Middle frontal gyrus (tissue), 1 donor: ENCODE measurements at regions not wholly inside any gene's neighbourhood (a gene's known extent, or its start where the extent isn't known, plus 50 kb on each side); places are given as distances from the start of the nearest gene placed in this dataset.
"Not testable (repeated sequence)": the region's sequence is repeated elsewhere in the genome, so short reads cannot be mapped to it uniquely, and the experiment has no call there.

Source experiments
- DNase-seq: peaks from one replicate; pipeline ENCODE4 v3.0.0-alpha.2; 2015; ENCODE audit warnings: low spot score; ENCODE audit errors: extremely low spot score

DNA sequence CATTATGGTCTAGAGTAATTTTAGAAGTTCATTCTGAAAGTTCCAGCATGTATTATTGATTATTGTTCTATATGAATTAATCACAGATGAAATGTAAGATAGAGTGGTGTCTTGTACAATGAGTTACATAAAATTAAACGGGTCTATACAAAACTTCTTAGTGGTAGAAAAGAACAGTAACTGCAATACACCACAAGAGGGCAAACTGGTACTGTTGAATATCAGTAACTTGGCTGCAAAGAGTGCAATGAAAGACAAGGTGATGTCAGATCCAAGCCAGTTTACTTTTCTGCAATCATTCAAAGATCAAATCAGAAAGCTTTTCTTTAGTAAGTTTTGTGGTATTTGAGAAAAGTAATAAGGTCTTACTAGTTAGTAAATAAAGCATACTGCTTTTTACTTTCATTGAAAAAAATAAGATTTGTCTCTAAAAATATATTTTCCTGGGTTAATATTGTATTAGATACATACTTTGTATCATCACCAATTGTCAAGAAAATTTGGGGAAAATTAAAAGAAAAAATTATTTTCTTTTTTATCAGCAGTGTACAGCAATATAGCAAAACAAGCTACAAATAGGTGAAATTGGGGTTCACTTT lies 66.4 kb upstream of the BTG3 start:
- DNase-seq: peak; percentile 48

DNA sequence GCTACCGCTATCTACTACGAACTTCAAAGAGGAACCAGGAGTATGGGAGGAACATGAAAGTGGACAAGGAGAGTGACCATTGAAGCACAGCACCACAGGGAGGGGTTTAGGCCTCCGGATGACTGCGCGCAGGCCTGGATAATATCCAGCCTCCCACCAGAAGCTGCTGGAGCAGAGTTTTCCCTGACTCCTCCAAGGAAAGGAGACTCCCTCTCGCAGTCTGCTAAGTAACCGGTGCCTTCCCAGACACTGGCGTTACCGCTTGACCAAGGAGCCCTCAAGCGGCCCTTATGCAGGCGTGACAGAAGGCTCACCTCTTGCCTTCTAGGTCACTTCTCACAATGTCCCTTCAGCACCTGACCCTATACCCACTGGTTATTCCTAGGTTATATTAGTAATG lies 64.2 kb upstream of the BTG3 start:
- not testable (repeated sequence) for DNase-seq

DNA sequence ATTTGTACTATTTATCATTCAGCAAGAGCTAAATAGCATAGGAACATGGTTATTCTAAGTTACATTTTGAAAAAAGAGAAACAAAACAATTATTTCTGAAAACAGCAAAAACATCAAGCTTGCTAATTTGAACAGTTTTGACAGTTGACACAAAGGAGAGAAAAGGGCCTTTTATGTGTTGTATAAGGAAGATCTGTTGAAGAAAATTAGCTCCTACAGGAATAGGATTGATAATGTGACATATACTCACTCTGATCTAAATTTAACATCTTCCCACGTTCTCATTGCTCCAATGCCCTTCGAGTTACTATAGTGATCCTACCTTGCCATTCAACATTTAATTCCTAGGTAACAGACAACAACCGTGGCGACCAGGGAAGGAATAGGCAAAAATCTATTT lies 61.4 kb upstream of the BTG3 start:
- DNase-seq: no peak

DNA sequence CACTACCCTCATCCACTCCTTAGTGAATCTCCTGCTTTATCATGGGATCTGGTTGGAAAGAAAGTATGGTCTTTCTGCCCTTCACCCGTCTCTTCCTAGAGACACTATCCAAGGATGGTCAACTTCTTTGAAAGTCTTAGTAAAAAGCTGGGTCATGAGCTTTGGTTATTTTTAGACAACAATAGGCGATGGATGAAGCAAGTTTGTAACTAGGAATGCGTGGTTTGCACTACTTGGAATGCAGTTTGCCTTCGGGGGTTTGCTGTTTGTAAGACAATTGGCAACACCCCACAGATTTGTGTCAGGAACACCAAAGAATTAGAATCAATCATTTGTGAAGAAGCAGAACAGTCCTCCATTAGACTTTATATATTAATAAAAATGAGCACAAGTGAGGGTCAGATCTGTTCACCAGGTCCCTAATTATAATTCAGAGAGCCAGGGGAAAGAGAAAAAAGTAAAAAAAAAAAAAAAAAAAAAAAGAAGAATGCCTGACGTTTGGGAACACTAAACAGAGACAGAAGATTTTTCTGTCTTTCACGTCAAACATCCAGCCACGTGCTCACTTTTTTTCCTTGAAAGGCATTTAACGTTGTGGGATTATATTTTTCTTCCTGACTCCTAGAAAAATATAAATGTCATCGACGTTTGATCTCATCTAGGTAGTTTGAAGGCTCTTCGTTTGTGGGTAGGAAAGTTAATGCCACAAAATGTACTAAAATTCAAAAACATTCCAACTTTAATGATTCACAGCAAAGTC lies 60.7 kb upstream of the BTG3 start:
- DNase-seq: no peak

DNA sequence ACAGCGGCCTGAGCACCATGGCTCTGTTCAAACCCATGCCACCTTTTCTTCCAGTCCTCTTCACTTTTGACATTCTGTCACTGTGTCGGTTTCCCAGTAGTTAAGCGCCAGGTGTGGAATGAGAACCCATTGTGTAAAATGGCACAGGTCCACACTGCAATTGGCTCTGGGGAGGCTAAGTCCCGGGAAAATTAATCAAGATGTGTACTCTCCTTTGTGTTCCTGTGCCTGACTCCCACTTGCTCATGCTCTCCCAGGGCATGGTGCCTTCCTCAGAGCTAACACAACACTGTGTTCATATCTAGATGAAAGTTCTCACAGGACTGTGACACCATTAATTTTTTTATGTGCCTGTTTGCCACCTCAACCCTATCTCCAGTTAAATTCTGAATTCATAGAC lies 59.0 kb upstream of the BTG3 start:
- no peak for DNase-seq

DNA sequence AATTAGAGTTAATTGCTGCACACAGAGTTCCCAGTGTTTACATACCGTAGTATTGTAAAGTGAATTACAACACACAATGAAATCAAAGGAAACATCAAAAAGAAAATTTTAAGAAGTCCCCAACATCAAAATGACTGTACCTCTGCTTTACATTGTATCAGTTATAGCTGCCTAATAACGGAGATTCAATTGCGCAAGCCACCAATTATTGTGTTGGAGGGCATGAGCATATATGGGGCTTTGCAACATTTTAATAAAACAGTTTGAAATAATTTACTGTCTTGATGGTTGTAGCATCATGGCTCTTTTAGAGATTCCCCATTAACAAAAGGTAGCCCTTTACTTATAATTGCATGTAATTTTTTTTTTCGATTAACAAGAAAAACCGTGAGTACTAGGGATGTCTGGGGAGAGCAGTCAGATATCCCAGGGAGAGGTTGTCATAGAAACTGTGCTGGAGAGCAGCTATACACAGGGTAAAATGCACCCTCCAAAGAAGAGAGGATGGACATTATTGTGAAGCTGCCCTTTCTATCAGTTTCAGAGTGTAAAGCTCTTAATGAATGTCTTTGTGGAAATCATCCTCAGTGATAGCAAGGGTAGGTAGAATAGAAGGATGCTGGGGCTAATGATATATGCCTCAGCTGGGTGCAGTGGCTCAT lies 55.9 kb upstream of the BTG3 start:
- no peak for DNase-seq

DNA sequence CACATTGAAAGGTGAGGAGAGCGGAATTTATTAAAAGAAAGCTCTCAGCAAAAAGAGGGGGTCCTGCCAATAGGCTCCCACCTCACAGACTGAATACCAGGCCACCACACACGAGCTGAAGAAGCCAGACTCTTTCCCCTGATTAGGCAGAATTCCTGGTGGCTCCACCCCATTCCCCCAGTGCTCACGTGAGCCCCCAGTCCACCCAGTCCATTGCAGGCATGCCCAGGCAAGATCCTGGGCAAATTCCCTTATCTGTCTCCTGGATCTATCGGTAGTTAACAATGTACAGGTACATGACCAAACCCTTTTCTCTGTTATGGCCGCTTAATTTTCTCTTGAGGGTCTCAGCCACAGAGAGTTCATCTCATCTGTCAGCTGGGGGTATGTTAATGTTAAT lies 54.6 kb upstream of the BTG3 start:
- no peak for DNase-seq
